Liver (tissue), 8 donors: ENCODE measurements at regions not wholly inside any gene's neighbourhood (a gene's known extent, or its start where the extent isn't known, plus 50 kb on each side); places are given as distances from the start of the nearest gene placed in this dataset.

Experiments used
- DNase-seq: peaks from one replicate; pipeline ENCODE4 v3.0.0-alpha.2; 2017; ENCODE audit warnings: low spot score
- H3K27ac ChIP-seq, 2 donors: one replicate each; pipeline ENCODE4 v1.7.0; 2013; ENCODE audit warnings: inconsistent platforms in 2 of 2, low read length in 2 of 2, control low read depth in 1 of 2, low read depth in 1 of 2, mild to moderate bottlenecking in 1 of 2
- H3K27me3 ChIP-seq, 4 donors: one replicate each; pipeline versions ENCODE4 v1.6.1 to v1.7.0; 2013; ENCODE audit warnings: low read length in 3 of 4, inconsistent platforms in 1 of 4, mild to moderate bottlenecking in 1 of 4, moderate library complexity in 1 of 4; ENCODE audit not compliant: control insufficient read depth in 4 of 4, insufficient read depth in 4 of 4
- H3K36me3 ChIP-seq, 4 donors: one replicate each; pipeline versions ENCODE4 v1.6.1 to v1.7.0; 2013; ENCODE audit warnings: low read length in 3 of 4, mild to moderate bottlenecking in 3 of 4, low read depth in 1 of 4, moderate library complexity in 1 of 4; ENCODE audit not compliant: control insufficient read depth in 4 of 4, insufficient read depth in 3 of 4
- H3K4me1 ChIP-seq, 4 donors: one replicate each; pipeline versions ENCODE4 v1.6.1 to v1.7.0; 2013; ENCODE audit warnings: low read length in 3 of 4, mild to moderate bottlenecking in 3 of 4, moderate library complexity in 1 of 4; ENCODE audit not compliant: control insufficient read depth in 4 of 4, insufficient read depth in 4 of 4
- H3K4me3 ChIP-seq, 3 donors: one replicate each; pipeline versions ENCODE4 v1.6.1 to v1.7.0; 2013; ENCODE audit warnings: low read length in 3 of 3, control low read depth in 1 of 3, low read depth in 1 of 3, mild to moderate bottlenecking in 1 of 3
- H3K9ac ChIP-seq, 2 donors: one replicate each; pipeline ENCODE4 v1.7.0; 2013; ENCODE audit warnings: low read length in 2 of 2, mild to moderate bottlenecking in 2 of 2, moderate library complexity in 2 of 2, control low read depth in 1 of 2, low read depth in 1 of 2
- H3K9me3 ChIP-seq, 4 donors: one replicate each; pipeline versions ENCODE4 v1.6.1 to v1.7.0; 2013; ENCODE audit warnings: low read length in 3 of 4; ENCODE audit not compliant: control insufficient read depth in 4 of 4
- ATF3 ChIP-seq: IDR thresholded peaks from 2 replicates; pipeline ENCODE4 v1.6.1; 2016; ENCODE audit warnings: antibody characterized with exemption
- CTCF ChIP-seq: fragments of 150-350 bp; IDR thresholded peaks from 2 replicates; pipeline ENCODE4 v1.5.1; 2017; ENCODE audit warnings: improper control_type of control experiment, low read depth, low read length; ENCODE audit not compliant: missing input control
- EGR1 ChIP-seq, 2 donors: IDR thresholded peaks; 2 replicates each; pipeline ENCODE4 v1.6.1; 2016 to 2018; ENCODE audit warnings: antibody characterized with exemption in 2 of 2, low read depth in 2 of 2
- FOXA1 ChIP-seq: IDR thresholded peaks from 2 replicates; pipeline ENCODE4 v1.6.1; 2016; ENCODE audit warnings: antibody characterized with exemption
- FOXA2 ChIP-seq: IDR thresholded peaks from 2 replicates; pipeline ENCODE4 v1.6.1; 2016; ENCODE audit warnings: antibody characterized with exemption
- GABPA ChIP-seq, 2 donors: IDR thresholded peaks in 1 of 2; conservative IDR thresholded peaks in 1 of 2; 2 replicates each; pipeline ENCODE4 v1.6.1; 2016; ENCODE audit warnings: antibody characterized with exemption in 2 of 2, mild to moderate bottlenecking in 1 of 2, moderate library complexity in 1 of 2
- HNF4A ChIP-seq, 2 donors: conservative IDR thresholded peaks; 2 replicates each; pipeline ENCODE4 v1.6.1; 2016; ENCODE audit warnings: antibody characterized with exemption in 2 of 2, mild to moderate bottlenecking in 2 of 2
- HNF4G ChIP-seq: IDR thresholded peaks from 2 replicates; pipeline ENCODE4 v1.6.1; 2016; ENCODE audit warnings: antibody characterized with exemption
- JUND ChIP-seq, 2 donors: IDR thresholded peaks; 2 replicates each; pipeline ENCODE4 v1.6.1; 2016; ENCODE audit warnings: antibody characterized with exemption in 2 of 2
- NR2F2 ChIP-seq: IDR thresholded peaks from 2 replicates; pipeline ENCODE4 v1.6.1; 2016; ENCODE audit warnings: antibody characterized with exemption
- RAD21 ChIP-seq, 2 donors: IDR thresholded peaks; 2 replicates each; pipeline ENCODE4 v1.6.1; 2016; ENCODE audit warnings: antibody characterized with exemption in 2 of 2, mild to moderate bottlenecking in 2 of 2
- RXRA ChIP-seq, 2 donors: IDR thresholded peaks; 2 replicates each; pipeline ENCODE4 v1.6.1; 2017 to 2018; ENCODE audit warnings: antibody characterized with exemption in 2 of 2, mild to moderate bottlenecking in 1 of 2
- SP1 ChIP-seq: IDR thresholded peaks from 2 replicates; pipeline ENCODE4 v1.6.1; 2018; ENCODE audit warnings: antibody characterized with exemption, mild to moderate bottlenecking
- TAF1 ChIP-seq: conservative IDR thresholded peaks from 2 replicates; pipeline ENCODE4 v1.6.1; 2016; ENCODE audit warnings: antibody characterized with exemption, mild to moderate bottlenecking
- YY1 ChIP-seq: IDR thresholded peaks from 2 replicates; pipeline ENCODE4 v1.6.1; 2016; ENCODE audit warnings: antibody characterized with exemption, mild to moderate bottlenecking
- WGBS: extraction: QIAGEN DNeasy Blood & Tissue Kit; methylation state at CpG from one replicate; pipeline ENCODE4 v1.1.7; 2013; 5-methylcytosine and 5-hydroxymethylcytosine counted together
- TF ChIP-seq, protein P1 (sequence below): IDR thresholded peaks from 2 replicates; pipeline ENCODE4 v1.6.1; 2016; ENCODE audit warnings: antibody characterized with exemption, mild to moderate bottlenecking
- TF ChIP-seq, protein P2 (sequence below): IDR thresholded peaks from 2 replicates; pipeline ENCODE4 v1.6.1; 2016; ENCODE audit warnings: antibody characterized with exemption
- TF ChIP-seq, protein P3 (sequence below): IDR thresholded peaks from 2 replicates; pipeline ENCODE4 v1.6.1; 2016; ENCODE audit warnings: antibody characterized with exemption
- donor health status: healthy.
- donor health status: healthy.
- donor health status: healthy.
- donor health status: healthy.
- donor health status: healthy.

DNA sequence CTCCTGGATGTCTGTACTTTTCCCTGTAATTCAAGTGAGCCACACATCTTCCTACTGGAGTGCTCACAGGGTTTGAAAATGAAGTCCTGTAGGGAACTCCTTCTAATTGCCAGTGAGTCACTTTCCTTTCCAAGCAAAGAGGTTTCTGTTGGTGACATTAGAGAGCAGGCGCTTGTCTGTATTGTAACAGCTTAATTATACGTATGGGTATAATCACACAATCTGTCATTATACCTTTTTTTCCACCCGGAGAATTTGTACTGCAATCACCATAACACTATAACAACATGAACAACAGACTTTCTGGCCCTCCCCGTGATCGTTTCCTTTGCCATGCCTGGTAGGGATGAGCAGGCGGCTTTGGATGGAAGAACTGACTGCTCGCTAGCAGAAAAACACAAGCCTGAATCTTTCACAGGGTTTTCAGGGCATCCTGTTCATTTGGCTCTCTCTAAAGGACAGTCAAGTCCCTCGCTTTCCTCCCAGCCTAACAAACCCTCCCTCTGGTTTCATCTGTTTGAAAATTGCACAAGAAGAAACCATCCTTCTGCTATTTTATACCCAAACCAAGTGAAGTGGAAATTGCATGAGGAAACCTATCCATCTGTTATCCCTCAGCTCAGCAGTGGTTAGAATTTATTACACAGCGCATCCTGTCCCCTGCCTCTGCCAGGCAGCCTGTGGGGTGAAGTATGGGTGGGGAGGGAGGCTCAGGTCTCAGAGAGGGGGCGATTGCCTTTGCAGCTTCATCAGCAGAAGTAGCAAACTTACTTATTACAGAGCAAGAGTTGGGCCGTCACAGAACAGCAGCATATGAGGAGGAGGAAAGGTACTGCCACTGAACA, 307.0 kb upstream of the TLE4 start:
- Histone ChIP-seq H3K27ac (no peak overlapping the region), H3K4me3 (no peak overlapping the region), H3K9ac (no peak overlapping the region), H3K36me3 (no peaks in the 10 kb centered on the region), H3K27me3 (no peaks in the 10 kb centered on the region), H3K9me3 (no peaks in the 10 kb centered on the region), H3K4me1 (no peaks in the 10 kb centered on the region)
- TF ChIP-seq HNF4A (conservative IDR thresholded peaks at IDR 0.05) (no peak), RAD21 (IDR thresholded peaks at IDR 0.05) (no peak), HNF4G (no peak)
- 58% methylated on average over 11 of the region's 11 CpGs for WGBS
- no peak for DNase-seq

DNA sequence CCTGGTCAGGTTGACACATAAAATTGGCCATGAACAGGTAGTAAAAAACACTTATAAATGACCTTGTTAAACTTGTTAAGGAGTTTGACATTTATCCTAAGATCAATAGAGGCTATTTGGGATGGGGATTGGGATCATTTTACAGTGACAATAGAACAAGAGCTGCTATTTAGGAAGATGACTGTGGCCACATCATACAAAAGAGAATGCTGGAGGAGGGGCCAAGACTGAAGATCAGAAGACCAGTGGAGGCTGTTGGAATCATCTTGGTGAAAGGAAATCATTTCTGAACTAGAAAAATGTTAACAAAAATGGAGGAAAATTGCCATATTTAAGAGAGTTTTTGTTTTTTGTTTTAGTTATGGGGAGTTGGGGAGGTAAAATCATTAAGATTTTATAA, 304.8 kb upstream of the TLE4 start:
- no peak overlapping the region for H3K4me3 ChIP-seq
- TF ChIP-seq TAF1, result no peak
- TF ChIP-seq SP1, result no peak
- TF ChIP-seq JUND (IDR thresholded peaks at IDR 0.05), result no peak
- no peak for TF ChIP-seq EGR1 (IDR thresholded peaks at IDR 0.05; ENCODE audit: low read depth in 2 of 2)
- no peak for TF ChIP-seq NR2F2
- no peak for TF ChIP-seq HNF4A (conservative IDR thresholded peaks at IDR 0.05)
- no peak for TF ChIP-seq RAD21 (IDR thresholded peaks at IDR 0.05)
- TF ChIP-seq, protein P1, sequence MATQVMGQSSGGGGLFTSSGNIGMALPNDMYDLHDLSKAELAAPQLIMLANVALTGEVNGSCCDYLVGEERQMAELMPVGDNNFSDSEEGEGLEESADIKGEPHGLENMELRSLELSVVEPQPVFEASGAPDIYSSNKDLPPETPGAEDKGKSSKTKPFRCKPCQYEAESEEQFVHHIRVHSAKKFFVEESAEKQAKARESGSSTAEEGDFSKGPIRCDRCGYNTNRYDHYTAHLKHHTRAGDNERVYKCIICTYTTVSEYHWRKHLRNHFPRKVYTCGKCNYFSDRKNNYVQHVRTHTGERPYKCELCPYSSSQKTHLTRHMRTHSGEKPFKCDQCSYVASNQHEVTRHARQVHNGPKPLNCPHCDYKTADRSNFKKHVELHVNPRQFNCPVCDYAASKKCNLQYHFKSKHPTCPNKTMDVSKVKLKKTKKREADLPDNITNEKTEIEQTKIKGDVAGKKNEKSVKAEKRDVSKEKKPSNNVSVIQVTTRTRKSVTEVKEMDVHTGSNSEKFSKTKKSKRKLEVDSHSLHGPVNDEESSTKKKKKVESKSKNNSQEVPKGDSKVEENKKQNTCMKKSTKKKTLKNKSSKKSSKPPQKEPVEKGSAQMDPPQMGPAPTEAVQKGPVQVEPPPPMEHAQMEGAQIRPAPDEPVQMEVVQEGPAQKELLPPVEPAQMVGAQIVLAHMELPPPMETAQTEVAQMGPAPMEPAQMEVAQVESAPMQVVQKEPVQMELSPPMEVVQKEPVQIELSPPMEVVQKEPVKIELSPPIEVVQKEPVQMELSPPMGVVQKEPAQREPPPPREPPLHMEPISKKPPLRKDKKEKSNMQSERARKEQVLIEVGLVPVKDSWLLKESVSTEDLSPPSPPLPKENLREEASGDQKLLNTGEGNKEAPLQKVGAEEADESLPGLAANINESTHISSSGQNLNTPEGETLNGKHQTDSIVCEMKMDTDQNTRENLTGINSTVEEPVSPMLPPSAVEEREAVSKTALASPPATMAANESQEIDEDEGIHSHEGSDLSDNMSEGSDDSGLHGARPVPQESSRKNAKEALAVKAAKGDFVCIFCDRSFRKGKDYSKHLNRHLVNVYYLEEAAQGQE, result no peak
- no peak for TF ChIP-seq CTCF
- TF ChIP-seq YY1, result no peak
- TF ChIP-seq FOXA2, result no peak
- TF ChIP-seq, protein P2, sequence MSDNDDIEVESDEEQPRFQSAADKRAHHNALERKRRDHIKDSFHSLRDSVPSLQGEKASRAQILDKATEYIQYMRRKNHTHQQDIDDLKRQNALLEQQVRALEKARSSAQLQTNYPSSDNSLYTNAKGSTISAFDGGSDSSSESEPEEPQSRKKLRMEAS, result no peak
- TF ChIP-seq, protein P3, sequence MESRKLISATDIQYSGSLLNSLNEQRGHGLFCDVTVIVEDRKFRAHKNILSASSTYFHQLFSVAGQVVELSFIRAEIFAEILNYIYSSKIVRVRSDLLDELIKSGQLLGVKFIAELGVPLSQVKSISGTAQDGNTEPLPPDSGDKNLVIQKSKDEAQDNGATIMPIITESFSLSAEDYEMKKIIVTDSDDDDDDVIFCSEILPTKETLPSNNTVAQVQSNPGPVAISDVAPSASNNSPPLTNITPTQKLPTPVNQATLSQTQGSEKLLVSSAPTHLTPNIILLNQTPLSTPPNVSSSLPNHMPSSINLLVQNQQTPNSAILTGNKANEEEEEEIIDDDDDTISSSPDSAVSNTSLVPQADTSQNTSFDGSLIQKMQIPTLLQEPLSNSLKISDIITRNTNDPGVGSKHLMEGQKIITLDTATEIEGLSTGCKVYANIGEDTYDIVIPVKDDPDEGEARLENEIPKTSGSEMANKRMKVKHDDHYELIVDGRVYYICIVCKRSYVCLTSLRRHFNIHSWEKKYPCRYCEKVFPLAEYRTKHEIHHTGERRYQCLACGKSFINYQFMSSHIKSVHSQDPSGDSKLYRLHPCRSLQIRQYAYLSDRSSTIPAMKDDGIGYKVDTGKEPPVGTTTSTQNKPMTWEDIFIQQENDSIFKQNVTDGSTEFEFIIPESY, result no peak
- TF ChIP-seq HNF4G, result no peak
- TF ChIP-seq FOXA1, result no peak
- no peak for TF ChIP-seq ATF3
- TF ChIP-seq GABPA (IDR thresholded peaks at IDR 0.05 in 1 of 2, conservative IDR thresholded peaks at IDR 0.05 in 1 of 2), result no peak
- TF ChIP-seq RXRA (IDR thresholded peaks at IDR 0.05), result no peak
- no peaks in the 10 kb centered on the region for H3K36me3 ChIP-seq
- no peaks in the 10 kb centered on the region for H3K27me3 ChIP-seq
- no peak overlapping the region for H3K9ac ChIP-seq
- no peak overlapping the region for H3K27ac ChIP-seq
- DNase-seq, result no peak
- no peaks in the 10 kb centered on the region for H3K4me1 ChIP-seq
- H3K9me3 ChIP-seq, result no peaks in the 10 kb centered on the region
